ENCODE measurements at regions not wholly inside any gene's neighbourhood (a gene's known extent, or its start where the extent isn't known, plus 50 kb on each side); places are given as distances from the start of the nearest gene placed in this dataset.

DNA sequence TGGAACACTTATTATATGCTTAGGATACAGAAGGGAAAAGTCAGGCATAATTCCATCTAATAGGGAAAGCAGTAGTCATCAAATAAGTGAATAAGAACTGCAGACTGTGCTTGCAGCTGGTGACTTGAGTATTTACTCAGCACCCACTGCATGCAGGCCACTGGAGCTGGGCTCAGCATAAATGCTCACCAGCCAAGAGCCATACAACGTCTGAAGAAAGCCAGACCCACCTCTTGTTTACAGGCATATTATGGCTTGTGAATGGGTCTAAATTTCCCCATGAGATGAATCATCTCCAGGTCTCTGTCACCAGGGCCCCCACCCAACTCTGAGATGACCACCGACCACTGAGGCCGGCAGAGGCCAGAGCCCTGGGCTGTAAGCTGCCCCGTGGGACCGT lies 123.8 kb upstream of the PKDCC start:
- TF ChIP-seq, protein P1, sequence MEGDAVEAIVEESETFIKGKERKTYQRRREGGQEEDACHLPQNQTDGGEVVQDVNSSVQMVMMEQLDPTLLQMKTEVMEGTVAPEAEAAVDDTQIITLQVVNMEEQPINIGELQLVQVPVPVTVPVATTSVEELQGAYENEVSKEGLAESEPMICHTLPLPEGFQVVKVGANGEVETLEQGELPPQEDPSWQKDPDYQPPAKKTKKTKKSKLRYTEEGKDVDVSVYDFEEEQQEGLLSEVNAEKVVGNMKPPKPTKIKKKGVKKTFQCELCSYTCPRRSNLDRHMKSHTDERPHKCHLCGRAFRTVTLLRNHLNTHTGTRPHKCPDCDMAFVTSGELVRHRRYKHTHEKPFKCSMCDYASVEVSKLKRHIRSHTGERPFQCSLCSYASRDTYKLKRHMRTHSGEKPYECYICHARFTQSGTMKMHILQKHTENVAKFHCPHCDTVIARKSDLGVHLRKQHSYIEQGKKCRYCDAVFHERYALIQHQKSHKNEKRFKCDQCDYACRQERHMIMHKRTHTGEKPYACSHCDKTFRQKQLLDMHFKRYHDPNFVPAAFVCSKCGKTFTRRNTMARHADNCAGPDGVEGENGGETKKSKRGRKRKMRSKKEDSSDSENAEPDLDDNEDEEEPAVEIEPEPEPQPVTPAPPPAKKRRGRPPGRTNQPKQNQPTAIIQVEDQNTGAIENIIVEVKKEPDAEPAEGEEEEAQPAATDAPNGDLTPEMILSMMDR (IDR thresholded peaks at IDR 0.05) = no peak
- TF ChIP-seq POLR2AphosphoS5 (IDR thresholded peaks at IDR 0.05) = peak in 1 of 3 donors; percentile 7
- TF ChIP-seq POLR2A (IDR thresholded peaks at IDR 0.05) = no peak
- no peak for TF ChIP-seq EP300 (IDR thresholded peaks at IDR 0.05)

Measured in stomach (tissue), 4 donors.